AML-193 (cell line): ENCODE measurements at regions not wholly inside any gene's neighbourhood (a gene's known extent, or its start where the extent isn't known, plus 50 kb on each side); places are given as distances from the start of the nearest gene placed in this dataset.
A peak's percentile ranks its signal among the peaks of the same experiment; 100 is the strongest.
"Not testable (repeated sequence)": the region's sequence is repeated elsewhere in the genome, so short reads cannot be mapped to it uniquely, and the experiment has no call there.

Source experiments
- DNase-seq, 2 experiments: peaks; one replicate each; lab custom pipeline; 2025; lab: John Stamatoyannopoulos, UW

GRCh38 chr9:88870627-88871026 lies 120.6 kb upstream of the S1PR3 start:
- no peak for DNase-seq

GRCh38 chr9:88871669-88872068 lies 119.6 kb upstream of the S1PR3 start:
- DNase-seq: no peak

DNA sequence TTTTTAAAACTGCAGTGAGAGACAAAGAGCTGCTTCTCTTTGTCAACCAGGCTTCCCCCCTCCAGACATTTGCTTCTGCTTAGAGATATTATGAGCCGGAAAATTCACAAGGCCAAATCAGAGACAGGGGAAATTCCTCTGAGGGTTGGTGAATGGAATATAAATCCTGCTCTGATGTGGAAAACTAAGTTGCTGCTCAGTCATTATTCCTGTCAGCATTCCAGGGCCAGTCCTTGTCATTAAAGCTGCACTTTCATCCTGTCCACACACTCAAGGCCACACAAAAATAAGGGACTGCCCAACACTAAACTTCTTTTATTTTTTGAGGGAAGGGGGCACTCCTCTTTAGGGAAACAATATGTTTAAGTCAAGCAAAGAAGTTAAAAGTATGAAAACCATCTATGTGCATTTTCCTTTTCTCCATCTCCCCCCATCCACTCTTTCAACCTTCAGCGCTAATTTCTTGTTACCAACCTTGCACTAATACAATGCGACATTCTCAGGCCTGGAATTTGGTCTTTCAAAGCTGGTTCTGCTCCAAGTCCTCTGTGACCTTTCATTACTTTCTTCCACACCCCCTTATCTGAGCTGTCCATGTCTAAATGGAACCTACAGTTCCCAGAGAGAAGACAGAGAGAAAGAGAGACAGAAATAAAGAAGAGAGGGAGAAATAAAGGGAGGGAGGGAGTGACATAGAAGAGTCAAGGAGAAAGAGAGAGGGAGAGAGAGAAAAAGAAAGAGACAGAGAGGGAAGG lies 118.9 kb upstream of the S1PR3 start:
- no peak for DNase-seq

- no peak for DNase-seq
Measured at GRCh38 chr9:88873635-88874034, 117.6 kb upstream of the S1PR3 start.

- DNase-seq: no peak
Measured at GRCh38 chr9:88874391-88874790, 116.9 kb upstream of the S1PR3 start.

DNA sequence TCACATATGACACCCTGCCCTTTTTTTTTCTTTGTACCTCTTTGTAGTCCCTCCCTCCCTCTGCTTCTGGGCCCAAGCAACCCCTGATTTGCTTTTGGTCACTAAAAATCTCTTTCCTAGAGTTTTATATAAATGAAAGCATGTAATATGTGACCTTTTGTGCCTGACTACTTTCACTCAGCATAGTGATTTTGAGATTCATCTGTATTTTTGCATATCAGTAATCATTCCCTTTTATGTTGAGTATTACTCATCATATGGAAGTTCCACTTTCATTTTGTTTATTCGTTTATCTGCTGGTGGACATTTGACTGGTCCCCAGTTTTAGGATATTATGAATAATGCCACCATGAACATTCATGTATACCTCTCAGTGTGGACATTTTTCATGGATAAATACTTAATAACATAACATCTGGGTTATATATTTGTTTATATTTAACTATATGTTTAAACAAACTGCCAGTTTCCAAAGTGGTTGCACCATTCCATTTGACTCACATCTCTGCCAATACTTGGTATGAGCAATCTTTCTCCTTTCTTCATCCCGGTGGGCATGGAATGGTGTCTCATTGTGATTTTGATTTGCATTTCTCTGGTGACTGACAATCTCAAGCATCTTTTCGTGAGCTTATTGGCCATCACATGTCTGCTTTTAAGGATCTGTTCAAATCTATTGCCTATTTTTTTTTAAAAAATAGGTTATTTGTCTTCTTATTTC lies 115.7 kb upstream of the S1PR3 start:
- no peak for DNase-seq

DNA sequence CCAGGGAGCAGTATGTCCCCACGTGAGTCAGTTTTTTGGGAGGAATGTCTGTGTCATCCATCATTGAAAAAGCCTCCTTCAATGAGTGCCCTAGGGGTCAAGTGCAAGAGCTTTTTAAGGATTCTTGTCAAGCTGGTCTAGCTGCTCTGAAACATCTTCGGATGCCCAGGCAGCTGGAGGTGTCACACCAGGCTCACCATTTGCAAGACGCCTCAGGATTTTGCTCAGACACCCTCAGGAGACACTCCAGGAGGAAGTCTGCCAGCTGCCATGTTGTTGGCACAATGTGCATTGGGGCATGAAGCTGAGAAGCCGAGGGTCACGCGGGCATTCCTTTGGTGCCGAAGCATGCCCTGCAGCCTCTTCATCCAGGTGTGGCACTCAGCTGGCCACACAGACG lies 111.1 kb upstream of the S1PR3 start:
- DNase-seq: no peak

DNA sequence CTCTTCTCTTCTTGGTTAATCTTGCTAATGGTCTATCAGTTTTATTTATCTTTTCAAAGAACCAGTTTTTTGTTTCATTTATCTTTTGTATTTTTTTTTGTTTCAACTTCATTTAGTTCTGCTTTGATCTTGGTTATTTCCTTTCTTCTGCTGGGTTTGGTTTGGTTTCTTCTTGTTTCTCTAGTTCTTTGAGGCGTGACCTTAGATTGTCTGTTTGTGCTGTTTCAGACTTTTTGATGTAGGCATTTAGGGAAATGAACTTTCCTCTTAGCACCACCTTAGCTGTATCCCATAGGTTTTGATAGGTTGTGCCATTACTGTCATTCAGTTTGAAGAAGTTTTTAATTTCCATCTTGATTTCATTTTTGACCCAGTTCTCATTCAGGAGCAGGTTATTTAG lies 107.0 kb upstream of the S1PR3 start:
- not testable (repeated sequence) for DNase-seq

DNA sequence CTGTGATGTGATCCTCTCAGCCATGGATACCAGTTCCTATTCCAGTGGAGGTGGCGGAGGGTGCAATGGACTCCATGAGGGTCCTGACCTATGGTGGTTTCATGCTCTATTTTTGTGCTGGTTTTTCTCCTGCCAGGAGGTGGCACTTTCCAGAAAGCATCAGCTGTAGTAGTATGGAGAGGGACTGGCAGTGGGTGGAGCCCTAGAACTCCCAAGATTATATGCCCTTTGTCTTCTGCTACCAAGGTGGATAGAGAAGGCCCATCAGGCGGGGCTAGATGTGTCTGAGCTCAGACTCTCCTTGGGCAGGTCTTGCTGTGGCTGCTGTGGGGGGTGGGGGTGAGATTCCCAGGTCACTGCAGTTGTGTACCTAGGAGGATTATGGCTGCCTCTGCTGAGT lies 104.5 kb upstream of the S1PR3 start:
- DNase-seq: not testable (repeated sequence)

DNA sequence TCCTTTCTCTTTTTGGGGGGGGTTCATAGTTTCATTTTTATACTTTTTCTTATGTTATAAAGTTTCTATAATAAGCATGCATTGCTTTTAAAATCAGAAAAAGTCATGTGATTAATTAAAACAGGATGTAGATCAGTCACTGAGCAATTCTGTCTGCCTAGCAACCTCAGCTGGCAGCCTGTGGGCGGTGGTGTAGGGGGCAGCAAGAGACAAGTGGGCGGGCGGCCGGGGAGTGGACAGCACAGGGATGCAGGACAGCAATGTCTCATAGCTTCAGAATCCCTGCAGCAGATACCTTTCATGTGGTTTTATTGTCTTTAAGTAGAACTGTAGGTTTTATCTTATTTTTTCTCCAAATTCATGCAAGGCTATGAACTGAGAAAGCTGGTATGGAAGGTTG lies 101.9 kb upstream of the S1PR3 start:
- no peak for DNase-seq

DNA sequence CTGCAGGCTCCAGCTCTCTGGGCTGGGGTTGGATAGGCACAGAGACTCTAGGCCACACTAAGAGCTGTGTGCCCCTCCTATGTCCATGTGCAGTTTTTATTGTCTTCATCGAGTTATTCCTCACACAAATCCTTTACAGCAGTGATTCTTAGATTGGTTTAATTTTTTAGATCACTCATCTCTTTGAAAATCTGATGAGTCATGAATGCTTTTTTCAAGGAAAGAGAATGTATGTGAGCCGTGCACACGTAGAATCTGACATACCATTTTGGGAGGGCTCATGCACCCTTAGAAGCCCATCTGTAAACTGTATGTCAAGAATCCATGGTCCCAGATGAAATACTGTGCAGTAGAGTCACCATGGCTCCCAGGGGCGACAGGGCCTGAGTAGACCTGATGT lies 100.7 kb upstream of the S1PR3 start:
- DNase-seq: no peak

- DNase-seq: peak in 1 of 2 experiments; percentile 4
Measured at GRCh38 chr9:88891040-88891439, 100.2 kb upstream of the S1PR3 start.

GRCh38 chr9:88892724-88893123 lies 98.5 kb upstream of the S1PR3 start:
- no peak for DNase-seq

DNA sequence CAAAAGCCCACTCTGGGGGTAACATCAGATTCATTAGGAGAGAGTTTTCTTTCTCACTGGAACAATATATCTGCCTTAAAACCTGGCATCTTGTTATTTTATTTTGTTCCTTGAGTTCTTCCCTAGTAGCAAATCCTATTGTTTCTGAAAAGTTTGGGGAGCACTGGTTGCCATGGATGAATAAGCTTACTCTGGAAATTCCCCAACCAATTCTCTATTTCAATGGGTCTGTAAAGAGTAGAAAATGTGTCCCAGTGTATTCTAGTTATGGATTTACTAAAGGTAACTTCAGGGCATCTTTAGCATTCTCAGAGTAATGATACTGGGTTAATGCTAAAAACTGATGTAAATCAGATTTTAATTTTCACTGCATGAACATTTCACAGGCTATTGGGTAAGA lies 94.2 kb upstream of the S1PR3 start:
- no peak for DNase-seq

GRCh38 chr9:88898039-88898720 lies 93.1 kb upstream of the S1PR3 start:
- no peak for DNase-seq

DNA sequence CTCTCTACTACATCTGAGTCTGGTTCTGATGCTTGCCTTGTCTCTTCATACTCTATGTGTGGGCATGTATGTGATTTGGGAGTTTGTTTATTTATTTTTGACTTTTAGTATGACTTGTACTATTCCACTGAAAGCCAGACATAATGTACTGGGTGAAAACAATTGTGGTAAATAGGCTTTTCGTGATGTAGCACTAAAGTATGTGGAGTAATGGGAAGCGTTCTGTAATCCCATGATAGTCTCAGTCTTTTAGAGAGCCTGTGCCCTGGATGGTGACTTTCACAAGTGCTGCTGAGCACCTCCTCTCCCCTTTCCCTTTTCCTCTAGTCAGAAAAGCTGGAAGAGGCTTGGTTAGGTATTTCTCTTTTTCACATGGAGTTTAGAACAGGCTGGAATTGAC lies 85.8 kb upstream of the S1PR3 start:
- DNase-seq: no peak

DNA sequence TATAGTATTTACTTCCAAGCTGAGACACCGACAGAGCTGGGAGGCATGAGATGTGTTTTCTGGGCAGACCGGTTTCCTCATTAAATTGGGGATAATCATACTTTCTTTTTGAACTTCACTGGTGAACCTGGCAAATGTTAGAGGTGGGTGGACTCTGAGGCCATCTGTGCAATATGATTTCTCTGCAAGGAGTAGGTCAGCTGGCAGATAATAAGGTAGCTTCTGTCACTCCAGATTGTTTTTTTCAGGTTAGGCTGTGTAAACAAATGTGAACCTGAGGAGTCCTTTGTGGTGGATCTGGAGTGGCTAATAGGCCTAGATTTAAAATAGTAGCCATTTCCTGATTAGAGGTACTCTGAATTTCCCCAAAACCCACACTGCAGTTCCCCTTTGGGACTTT lies 75.4 kb upstream of the S1PR3 start:
- DNase-seq: no peak

DNA sequence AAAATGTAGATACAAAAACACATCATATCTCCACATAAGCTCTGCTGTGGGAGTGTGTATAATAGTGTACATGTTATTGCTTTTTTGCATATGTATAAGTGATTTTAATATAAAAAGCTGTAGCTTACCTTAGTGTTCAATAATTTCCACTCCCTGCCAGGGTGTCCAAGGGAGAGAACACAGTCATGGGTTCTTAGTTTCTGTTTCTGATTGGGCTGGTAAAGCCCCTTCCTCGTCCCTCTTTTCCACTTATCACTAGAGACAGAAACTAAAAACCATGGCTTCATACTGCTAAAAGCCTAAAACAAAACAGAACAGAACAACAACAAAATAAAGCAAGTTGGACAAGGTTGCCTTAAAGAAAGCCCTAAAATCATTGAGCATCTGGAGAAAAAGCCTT lies 74.4 kb upstream of the S1PR3 start:
- DNase-seq: no peak

DNA sequence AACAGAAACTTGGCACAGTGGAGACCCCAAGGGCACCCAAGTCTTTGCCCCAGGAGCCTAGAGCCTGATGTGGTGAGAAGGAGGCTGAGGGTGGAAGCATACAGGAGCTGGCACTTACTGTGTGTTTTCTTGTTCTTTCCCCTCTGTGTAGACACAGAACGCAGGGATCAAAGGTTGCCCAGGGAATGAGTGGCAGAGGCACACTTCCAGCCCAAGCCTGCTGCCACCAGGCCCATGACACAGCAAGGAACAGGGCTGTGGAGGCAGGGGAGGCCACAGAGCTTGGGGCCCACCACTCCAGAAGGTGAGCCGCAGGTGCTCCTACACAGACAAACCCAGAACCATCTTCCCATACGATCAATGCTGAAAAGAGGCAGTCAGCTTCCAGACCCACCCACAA lies 73.9 kb upstream of the S1PR3 start:
- DNase-seq: no peak

GRCh38 chr9:88918537-88918936 lies 72.7 kb upstream of the S1PR3 start:
- DNase-seq: not testable (repeated sequence)

DNA sequence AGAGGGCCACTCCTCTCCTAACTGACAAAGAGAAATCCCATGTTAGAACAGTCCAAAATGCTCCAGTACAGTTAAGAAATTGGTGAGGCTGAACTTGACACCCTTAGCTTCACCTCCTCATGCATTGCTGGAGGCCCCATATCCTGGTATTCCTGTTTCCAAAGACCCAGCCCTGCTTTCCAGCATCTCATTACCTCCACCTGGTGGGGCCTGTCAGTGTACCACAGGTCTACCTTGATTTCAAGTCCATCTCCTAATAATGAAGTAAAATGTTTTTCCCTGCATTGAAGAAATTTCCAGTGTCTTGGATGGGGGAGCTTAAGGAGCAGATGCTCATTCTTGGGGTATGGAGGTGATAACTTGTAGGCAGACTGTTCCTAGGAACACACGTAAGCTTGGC lies 70.6 kb upstream of the S1PR3 start:
- no peak for DNase-seq

- DNase-seq: no peak
Measured at GRCh38 chr9:88922091-88922490, 69.2 kb upstream of the S1PR3 start.

DNA sequence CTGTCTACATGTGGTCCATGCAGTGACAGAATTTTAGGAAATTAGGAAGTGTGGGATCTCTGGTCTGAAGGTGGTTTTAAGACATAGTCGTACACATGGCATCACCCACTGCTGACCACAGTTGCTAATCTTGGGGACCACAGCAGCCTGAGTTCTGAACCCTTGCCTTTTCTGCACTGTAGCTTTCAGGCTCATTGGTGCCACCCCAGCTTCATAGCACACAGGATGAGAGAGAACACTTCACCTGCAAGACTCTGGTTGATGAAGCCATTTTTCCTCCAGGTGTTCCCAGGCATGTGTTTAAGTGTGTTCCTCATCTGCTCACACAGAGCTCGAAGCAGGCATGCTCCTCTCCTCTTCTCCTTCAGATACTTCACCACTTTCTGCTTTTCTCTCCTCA lies 68.2 kb upstream of the S1PR3 start:
- DNase-seq: peak in 1 of 2 experiments; percentile 11
